HFF-Myc (cell line): ENCODE measurements at regions not wholly inside any gene's neighbourhood (a gene's known extent, or its start where the extent isn't known, plus 50 kb on each side); places are given as distances from the start of the nearest gene placed in this dataset.

Experiments used
- DNase-seq: peaks from one replicate; pipeline ENCODE4 v3.0.0-alpha.2; 2011; ENCODE audit warnings: low read depth; ENCODE audit errors: extremely low read depth
- H3K4me3 ChIP-seq: replicated peaks from 2 replicates; pipeline ENCODE4 v1.5.1; 2011; ENCODE audit warnings: low read depth, mild to moderate bottlenecking, control low read depth, low read length
- CTCF ChIP-seq: IDR thresholded peaks from 2 replicates; pipeline ENCODE4 v1.5.1; 2012; ENCODE audit warnings: mild to moderate bottlenecking, low read depth, low read length, control low read depth; ENCODE audit errors: missing control alignments

GRCh38 chr1:34476371-34476770 is 278.5 kb upstream of the GJB5 start:
- no peak overlapping the region for H3K4me3 ChIP-seq
- DNase-seq: no peak
- no peak for TF ChIP-seq CTCF

GRCh38 chr1:34477632-34478141 is 277.2 kb upstream of the GJB5 start:
- DNase-seq: no peak
- H3K4me3 ChIP-seq: no peak overlapping the region
- TF ChIP-seq CTCF: no peak

GRCh38 chr1:34478515-34479076 is 276.3 kb upstream of the GJB5 start:
- no peak for TF ChIP-seq CTCF
- no peak for DNase-seq

GRCh38 chr1:34479731-34480130 is 275.1 kb upstream of the GJB5 start:
- no peak for DNase-seq
- H3K4me3 ChIP-seq: no peak overlapping the region
- no peak for TF ChIP-seq CTCF

More at GRCh38 chr1:34478515-34479076, 276.3 kb upstream of the GJB5 start:
- no peak overlapping the region for H3K4me3 ChIP-seq

GRCh38 chr1:34488080-34488708 is 266.7 kb upstream of the GJB5 start:
- H3K4me3 ChIP-seq: no peak overlapping the region
- DNase-seq: no peak
- TF ChIP-seq CTCF: no peak

- TF ChIP-seq CTCF: no peak
- H3K4me3 ChIP-seq: no peak overlapping the region
- no peak for DNase-seq
These were observed 254.4 kb upstream of the GJB5 start for GRCh38 chr1:34500451-34500850.
